Parathyroid adenoma (tissue), 2 donors: ENCODE measurements at regions not wholly inside any gene's neighbourhood (a gene's known extent, or its start where the extent isn't known, plus 50 kb on each side); places are given as distances from the start of the nearest gene placed in this dataset.
"Not testable (repeated sequence)": the region's sequence is repeated elsewhere in the genome, so short reads cannot be mapped to it uniquely, and the experiment has no call there.

Experiments
- H2AFZ ChIP-seq: fragments of 300-600 bp; sonication (generic); one replicate; pipeline ENCODE4 v1.7.0; 2017; ENCODE audit warnings: antibody characterized with exemption, mild to moderate bottlenecking
- H3K27ac ChIP-seq: fragments of 300-600 bp; sonication (generic); one replicate; pipeline ENCODE4 v1.7.0; 2017
- H3K27me3 ChIP-seq: fragments of 300-600 bp; sonication (generic); one replicate; pipeline ENCODE4 v1.7.0; 2017; ENCODE audit warnings: low read length; ENCODE audit not compliant: control insufficient read depth, insufficient read depth
- H3K36me3 ChIP-seq: fragments of 300-600 bp; sonication (generic); one replicate; pipeline ENCODE4 v1.7.0; 2017; ENCODE audit warnings: low read length; ENCODE audit not compliant: control insufficient read depth, insufficient read depth
- H3K4me1 ChIP-seq: fragments of 300-600 bp; sonication (generic); one replicate; pipeline ENCODE4 v1.7.0; 2017; ENCODE audit warnings: control low read depth
- H3K4me2 ChIP-seq: fragments of 300-600 bp; sonication (generic); one replicate; pipeline ENCODE4 v1.7.0; 2017; ENCODE audit warnings: low read length
- H3K4me3 ChIP-seq: fragments of 300-600 bp; sonication (generic); one replicate; pipeline ENCODE4 v1.7.0; 2017; ENCODE audit warnings: low read depth, low read length
- H3K79me2 ChIP-seq: fragments of 300-600 bp; sonication (generic); one replicate; pipeline ENCODE4 v1.7.0; 2017; ENCODE audit warnings: control low read depth
- H3K9ac ChIP-seq: fragments of 300-600 bp; sonication (generic); one replicate; pipeline ENCODE4 v1.7.0; 2017; ENCODE audit warnings: mild to moderate bottlenecking
- H3K9me3 ChIP-seq: fragments of 300-600 bp; sonication (generic); one replicate; pipeline ENCODE4 v1.7.0; 2017; ENCODE audit warnings: low read length; ENCODE audit not compliant: control insufficient read depth
- TF ChIP-seq, protein P1 (sequence below): fragments of 300-600 bp; sonication (generic); IDR thresholded peaks from one replicate; pipeline ENCODE4 v1.7.0; 2017; ENCODE audit warnings: antibody characterized with exemption, mild to moderate bottlenecking
- donor health status: primary hyperparathyroidism.

DNA sequence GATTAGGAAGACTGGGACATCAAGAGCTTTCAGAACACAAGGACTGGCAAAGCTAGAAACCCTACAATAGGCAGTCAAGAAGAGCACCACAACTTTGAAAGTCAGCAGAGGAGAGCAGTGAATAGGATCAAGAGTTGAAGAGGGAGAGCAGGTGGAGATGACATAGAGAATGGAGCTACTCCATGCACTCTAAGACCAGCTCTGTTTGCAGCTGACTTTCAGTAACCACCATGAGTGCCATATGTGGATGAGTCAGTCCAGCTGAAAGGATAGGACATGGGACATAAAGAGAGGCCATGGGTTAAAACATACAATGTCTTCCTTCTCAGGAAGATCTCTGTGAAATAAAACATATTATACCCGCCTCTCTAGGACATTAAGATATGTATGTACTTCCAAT lies 289.1 kb upstream of the KLF4 start:
- Histone ChIP-seq H3K9ac (no peak overlapping the region), H3K4me1 (no peaks in the 10 kb centered on the region), H3K9me3 (no peaks in the 10 kb centered on the region), H2AFZ (no peak overlapping the region), H3K36me3 (no peaks in the 10 kb centered on the region), H3K4me3 (no peak overlapping the region), H3K4me2 (no peak overlapping the region), H3K27ac (no peak overlapping the region), H3K27me3 (no peaks in the 10 kb centered on the region), H3K79me2 (no peaks in the 10 kb centered on the region)
- TF ChIP-seq, protein P1, sequence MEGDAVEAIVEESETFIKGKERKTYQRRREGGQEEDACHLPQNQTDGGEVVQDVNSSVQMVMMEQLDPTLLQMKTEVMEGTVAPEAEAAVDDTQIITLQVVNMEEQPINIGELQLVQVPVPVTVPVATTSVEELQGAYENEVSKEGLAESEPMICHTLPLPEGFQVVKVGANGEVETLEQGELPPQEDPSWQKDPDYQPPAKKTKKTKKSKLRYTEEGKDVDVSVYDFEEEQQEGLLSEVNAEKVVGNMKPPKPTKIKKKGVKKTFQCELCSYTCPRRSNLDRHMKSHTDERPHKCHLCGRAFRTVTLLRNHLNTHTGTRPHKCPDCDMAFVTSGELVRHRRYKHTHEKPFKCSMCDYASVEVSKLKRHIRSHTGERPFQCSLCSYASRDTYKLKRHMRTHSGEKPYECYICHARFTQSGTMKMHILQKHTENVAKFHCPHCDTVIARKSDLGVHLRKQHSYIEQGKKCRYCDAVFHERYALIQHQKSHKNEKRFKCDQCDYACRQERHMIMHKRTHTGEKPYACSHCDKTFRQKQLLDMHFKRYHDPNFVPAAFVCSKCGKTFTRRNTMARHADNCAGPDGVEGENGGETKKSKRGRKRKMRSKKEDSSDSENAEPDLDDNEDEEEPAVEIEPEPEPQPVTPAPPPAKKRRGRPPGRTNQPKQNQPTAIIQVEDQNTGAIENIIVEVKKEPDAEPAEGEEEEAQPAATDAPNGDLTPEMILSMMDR = no peak

DNA sequence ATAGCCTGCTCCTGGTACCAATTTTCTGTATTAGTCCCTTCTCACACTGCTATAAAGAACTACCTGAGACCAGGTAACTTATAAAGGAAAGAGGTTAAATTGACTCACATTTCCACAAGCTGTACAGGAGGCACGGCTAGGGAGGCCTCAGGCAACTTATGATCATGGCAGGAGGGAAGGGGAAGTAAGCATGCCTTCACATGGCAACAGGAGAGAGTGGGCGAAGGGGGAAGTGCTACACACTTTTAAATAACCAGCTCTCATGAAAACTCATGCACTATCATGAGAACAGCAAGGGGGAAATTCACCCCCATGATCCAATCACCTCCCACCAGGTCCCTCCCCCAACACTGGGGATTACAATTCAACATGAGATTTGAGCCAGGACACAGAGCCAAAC lies 284.5 kb upstream of the KLF4 start:
- H3K9me3 ChIP-seq, H3K27me3 ChIP-seq, H3K27ac ChIP-seq, H3K4me3 ChIP-seq, H3K9ac ChIP-seq, H3K79me2 ChIP-seq, H3K36me3 ChIP-seq, H2AFZ ChIP-seq, H3K4me1 ChIP-seq, H3K4me2 ChIP-seq: not testable (repeated sequence)

- TF ChIP-seq, protein P1 = no peak
Observed at GRCh38 chr9:107772988-107773387, 283.4 kb upstream of the KLF4 start.

GRCh38 chr9:107770716-107771115 lies 281.1 kb upstream of the KLF4 start:
- TF ChIP-seq, protein P1 = no peak
- no peaks in the 10 kb centered on the region for H3K27me3 ChIP-seq
- H3K36me3 ChIP-seq = no peaks in the 10 kb centered on the region
- H2AFZ ChIP-seq = no peak overlapping the region
- H3K4me1 ChIP-seq = no peaks in the 10 kb centered on the region
- H3K27ac ChIP-seq = no peak overlapping the region
- H3K9me3 ChIP-seq = no peaks in the 10 kb centered on the region
- no peak overlapping the region for H3K4me2 ChIP-seq
- no peak overlapping the region for H3K9ac ChIP-seq
- no peaks in the 10 kb centered on the region for H3K79me2 ChIP-seq
- H3K4me3 ChIP-seq = no peak overlapping the region

More at GRCh38 chr9:107772988-107773387, 283.4 kb upstream of the KLF4 start:
- Histone ChIP-seq H3K36me3 (no peaks in the 10 kb centered on the region), H3K4me1 (no peaks in the 10 kb centered on the region), H3K27ac (no peak overlapping the region), H3K27me3 (no peaks in the 10 kb centered on the region), H2AFZ (no peak overlapping the region), H3K4me3 (no peak overlapping the region), H3K79me2 (no peaks in the 10 kb centered on the region), H3K9me3 (no peaks in the 10 kb centered on the region), H3K4me2 (no peak overlapping the region), H3K9ac (no peak overlapping the region)

DNA sequence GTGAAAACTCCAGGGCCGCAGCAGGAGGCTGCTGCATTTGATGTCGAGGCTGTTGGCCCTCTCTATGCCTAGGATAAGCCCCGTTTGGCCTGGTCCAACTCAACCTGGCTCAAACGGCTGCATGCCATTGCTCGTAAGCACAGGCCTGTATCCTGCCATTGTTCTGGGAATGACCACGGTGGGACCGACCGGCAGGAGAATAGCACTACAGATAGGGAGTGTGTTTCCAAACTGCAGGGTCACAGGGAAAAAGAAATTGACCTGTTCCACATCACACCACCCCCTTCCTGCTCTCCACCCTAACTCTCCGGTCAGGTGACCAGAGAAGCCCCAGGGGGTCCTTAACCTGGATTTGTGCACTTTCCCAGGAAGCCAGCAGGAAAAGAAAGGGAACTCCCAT lies 278.7 kb upstream of the KLF4 start:
- no peaks in the 10 kb centered on the region for H3K4me1 ChIP-seq

More for the DNA sequence above, 278.7 kb upstream of the KLF4 start:
- Histone ChIP-seq H3K9ac (no peak overlapping the region), H3K79me2 (no peaks in the 10 kb centered on the region), H2AFZ (no peak overlapping the region), H3K9me3 (no peaks in the 10 kb centered on the region), H3K4me3 (no peak overlapping the region), H3K27me3 (no peaks in the 10 kb centered on the region), H3K4me2 (no peak overlapping the region), H3K36me3 (no peaks in the 10 kb centered on the region), H3K27ac (no peak overlapping the region)
- TF ChIP-seq, protein P1 = no peak
